ENCODE measurements at regions not wholly inside any gene's neighbourhood (a gene's known extent, or its start where the extent isn't known, plus 50 kb on each side); places are given as distances from the start of the nearest gene placed in this dataset.

GRCh38 chr12:114747012-114747858 lies 63.3 kb upstream of the TBX3 start:
- no peak for DNase-seq (ENCODE audit: low spot score)
- Histone ChIP-seq H3K27me3 (ENCODE audit: control insufficient read depth in 4 of 4, insufficient read depth in 4 of 4, low read length in 3 of 4) (no peaks in the 10 kb centered on the region), H3K27ac (ENCODE audit: low read depth in 1 of 2, low read length in 2 of 2) (no peak overlapping the region), H3K36me3 (ENCODE audit: control insufficient read depth in 4 of 4, insufficient read depth in 3 of 4, low read depth in 1 of 4, low read length in 3 of 4) (no peaks in the 10 kb centered on the region), H3K9me3 (ENCODE audit: control insufficient read depth in 4 of 4, low read length in 3 of 4) (no peaks in the 10 kb centered on the region), H3K4me1 (ENCODE audit: control insufficient read depth in 4 of 4, insufficient read depth in 4 of 4, low read length in 3 of 4) (no peaks in the 10 kb centered on the region), H3K4me3 (ENCODE audit: low read depth in 1 of 3, low read length in 3 of 3) (no peak overlapping the region), H3K9ac (ENCODE audit: low read depth in 1 of 2, low read length in 2 of 2) (no peak overlapping the region)
- 86% methylated on average over 20 of the region's 20 CpGs for WGBS
- TF ChIP-seq ATF3 (IDR thresholded peaks at IDR 0.05) = no peak
- TF ChIP-seq FOXA2 (IDR thresholded peaks at IDR 0.05) = no peak
- TF ChIP-seq SP1 (IDR thresholded peaks at IDR 0.05) = no peak
- TF ChIP-seq FOXA1 (IDR thresholded peaks at IDR 0.05) = no peak
- no peak for TF ChIP-seq EGR1 (IDR thresholded peaks at IDR 0.05; ENCODE audit: low read depth in 2 of 2)
- no peak for TF ChIP-seq NR2F2 (IDR thresholded peaks at IDR 0.05)
- no peak for TF ChIP-seq RAD21 (IDR thresholded peaks at IDR 0.05)
- TF ChIP-seq CTCF (IDR thresholded peaks at IDR 0.05; ENCODE audit: low read depth, low read length, missing input control) = no peak
- no peak for TF ChIP-seq HNF4A (conservative IDR thresholded peaks at IDR 0.05)
- TF ChIP-seq HNF4G (IDR thresholded peaks at IDR 0.05) = no peak
- TF ChIP-seq, protein P1, sequence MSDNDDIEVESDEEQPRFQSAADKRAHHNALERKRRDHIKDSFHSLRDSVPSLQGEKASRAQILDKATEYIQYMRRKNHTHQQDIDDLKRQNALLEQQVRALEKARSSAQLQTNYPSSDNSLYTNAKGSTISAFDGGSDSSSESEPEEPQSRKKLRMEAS (IDR thresholded peaks at IDR 0.05) = no peak
- TF ChIP-seq, protein P2, sequence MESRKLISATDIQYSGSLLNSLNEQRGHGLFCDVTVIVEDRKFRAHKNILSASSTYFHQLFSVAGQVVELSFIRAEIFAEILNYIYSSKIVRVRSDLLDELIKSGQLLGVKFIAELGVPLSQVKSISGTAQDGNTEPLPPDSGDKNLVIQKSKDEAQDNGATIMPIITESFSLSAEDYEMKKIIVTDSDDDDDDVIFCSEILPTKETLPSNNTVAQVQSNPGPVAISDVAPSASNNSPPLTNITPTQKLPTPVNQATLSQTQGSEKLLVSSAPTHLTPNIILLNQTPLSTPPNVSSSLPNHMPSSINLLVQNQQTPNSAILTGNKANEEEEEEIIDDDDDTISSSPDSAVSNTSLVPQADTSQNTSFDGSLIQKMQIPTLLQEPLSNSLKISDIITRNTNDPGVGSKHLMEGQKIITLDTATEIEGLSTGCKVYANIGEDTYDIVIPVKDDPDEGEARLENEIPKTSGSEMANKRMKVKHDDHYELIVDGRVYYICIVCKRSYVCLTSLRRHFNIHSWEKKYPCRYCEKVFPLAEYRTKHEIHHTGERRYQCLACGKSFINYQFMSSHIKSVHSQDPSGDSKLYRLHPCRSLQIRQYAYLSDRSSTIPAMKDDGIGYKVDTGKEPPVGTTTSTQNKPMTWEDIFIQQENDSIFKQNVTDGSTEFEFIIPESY (IDR thresholded peaks at IDR 0.05) = no peak
- no peak for TF ChIP-seq YY1 (IDR thresholded peaks at IDR 0.05)
- no peak for TF ChIP-seq JUND (IDR thresholded peaks at IDR 0.05)
- TF ChIP-seq, protein P3, sequence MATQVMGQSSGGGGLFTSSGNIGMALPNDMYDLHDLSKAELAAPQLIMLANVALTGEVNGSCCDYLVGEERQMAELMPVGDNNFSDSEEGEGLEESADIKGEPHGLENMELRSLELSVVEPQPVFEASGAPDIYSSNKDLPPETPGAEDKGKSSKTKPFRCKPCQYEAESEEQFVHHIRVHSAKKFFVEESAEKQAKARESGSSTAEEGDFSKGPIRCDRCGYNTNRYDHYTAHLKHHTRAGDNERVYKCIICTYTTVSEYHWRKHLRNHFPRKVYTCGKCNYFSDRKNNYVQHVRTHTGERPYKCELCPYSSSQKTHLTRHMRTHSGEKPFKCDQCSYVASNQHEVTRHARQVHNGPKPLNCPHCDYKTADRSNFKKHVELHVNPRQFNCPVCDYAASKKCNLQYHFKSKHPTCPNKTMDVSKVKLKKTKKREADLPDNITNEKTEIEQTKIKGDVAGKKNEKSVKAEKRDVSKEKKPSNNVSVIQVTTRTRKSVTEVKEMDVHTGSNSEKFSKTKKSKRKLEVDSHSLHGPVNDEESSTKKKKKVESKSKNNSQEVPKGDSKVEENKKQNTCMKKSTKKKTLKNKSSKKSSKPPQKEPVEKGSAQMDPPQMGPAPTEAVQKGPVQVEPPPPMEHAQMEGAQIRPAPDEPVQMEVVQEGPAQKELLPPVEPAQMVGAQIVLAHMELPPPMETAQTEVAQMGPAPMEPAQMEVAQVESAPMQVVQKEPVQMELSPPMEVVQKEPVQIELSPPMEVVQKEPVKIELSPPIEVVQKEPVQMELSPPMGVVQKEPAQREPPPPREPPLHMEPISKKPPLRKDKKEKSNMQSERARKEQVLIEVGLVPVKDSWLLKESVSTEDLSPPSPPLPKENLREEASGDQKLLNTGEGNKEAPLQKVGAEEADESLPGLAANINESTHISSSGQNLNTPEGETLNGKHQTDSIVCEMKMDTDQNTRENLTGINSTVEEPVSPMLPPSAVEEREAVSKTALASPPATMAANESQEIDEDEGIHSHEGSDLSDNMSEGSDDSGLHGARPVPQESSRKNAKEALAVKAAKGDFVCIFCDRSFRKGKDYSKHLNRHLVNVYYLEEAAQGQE (IDR thresholded peaks at IDR 0.05) = no peak

All from liver (tissue), 8 donors.